Adrenal gland (tissue), 5 donors: ENCODE measurements at regions not wholly inside any gene's neighbourhood (a gene's known extent, or its start where the extent isn't known, plus 50 kb on each side); places are given as distances from the start of the nearest gene placed in this dataset.

Experiments
- CTCF ChIP-seq, 6 experiments: fragments of 450-650 bp in 4 of 6; fragments of 200-600 bp in 2 of 6; sonication (generic) in 1 of 6; IDR thresholded peaks; 1 replicate in 5 of 6; 2 replicates in 1 of 6; pipeline versions ENCODE4 v1.5.1 to v1.8.0; 2016 to 2021; ENCODE audit warnings: antibody characterized with exemption in 6 of 6, mild to moderate bottlenecking in 2 of 6, moderate library complexity in 1 of 6
- POLR2A ChIP-seq, 2 donors: fragments of 450-650 bp; IDR thresholded peaks; one replicate each; pipeline ENCODE4 v1.6.1; 2017; ENCODE audit warnings: antibody characterized with exemption in 2 of 2, mild to moderate bottlenecking in 2 of 2, moderate library complexity in 1 of 2
- donor health status: DM: no; HTN: no; CAD: no.

- TF ChIP-seq CTCF (IDR thresholded peaks at IDR 0.05) (no peak), POLR2A (IDR thresholded peaks at IDR 0.05) (no peak)
These were observed 89.1 kb upstream of the THBS2 start for GRCh38 chr6:169342710-169343109.
